ENCODE measurements at regions not wholly inside any gene's neighbourhood (a gene's known extent, or its start where the extent isn't known, plus 50 kb on each side); places are given as distances from the start of the nearest gene placed in this dataset.

DNA sequence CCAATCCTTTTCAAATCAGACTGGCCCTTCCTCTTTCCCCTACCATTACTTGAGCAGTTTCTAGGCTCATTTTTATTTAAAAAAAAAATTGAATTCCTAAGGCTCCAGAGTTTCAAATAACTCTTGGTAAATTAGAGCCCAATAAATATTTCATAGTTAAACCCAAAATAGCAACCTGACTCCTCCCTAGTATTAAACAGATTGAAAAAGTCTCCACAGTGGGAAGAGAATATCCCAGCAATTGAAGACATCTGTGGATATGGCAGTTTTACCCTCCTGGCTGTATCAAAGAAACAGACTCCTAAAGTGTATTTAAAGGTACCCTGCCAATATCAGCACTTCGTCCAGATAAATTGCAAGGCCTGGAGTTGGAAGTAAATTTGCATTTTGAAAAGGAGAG is 52.7 kb upstream of the GDNF start:
- TF ChIP-seq CTCF (IDR thresholded peaks at IDR 0.05; ENCODE audit: control insufficient read depth, insufficient read depth, low read depth, low read length, missing control alignments): no peak
- peak; percentile 21 for DNase-seq (ENCODE audit: low read depth)
- H3K4me3 ChIP-seq (ENCODE audit: control insufficient read depth, low read depth, low read length): no peak overlapping the region

DNA sequence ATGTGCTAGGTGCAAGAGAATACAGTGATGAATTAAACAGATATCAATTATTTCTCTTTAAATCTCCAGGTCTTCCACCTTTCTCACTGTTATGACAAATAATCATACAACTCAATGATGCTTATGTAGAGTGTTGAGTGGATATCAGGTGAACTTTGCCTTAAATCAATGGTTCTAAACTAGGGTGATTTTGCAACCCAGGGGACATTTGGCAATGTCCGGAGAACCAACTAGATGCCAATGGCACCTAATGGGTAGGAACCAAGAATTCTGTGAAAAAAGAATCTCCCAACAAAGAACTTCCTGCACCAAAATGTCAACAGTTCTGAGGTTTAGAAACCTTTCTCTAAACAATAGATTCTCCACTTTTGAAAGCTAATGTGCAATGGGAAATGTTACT is 52.0 kb upstream of the GDNF start:
- H3K4me3 ChIP-seq (ENCODE audit: control insufficient read depth, low read depth, low read length): no peak overlapping the region
- no peak for TF ChIP-seq CTCF (IDR thresholded peaks at IDR 0.05; ENCODE audit: control insufficient read depth, insufficient read depth, low read depth, low read length, missing control alignments)
- no peak for DNase-seq (ENCODE audit: low read depth)

DNA sequence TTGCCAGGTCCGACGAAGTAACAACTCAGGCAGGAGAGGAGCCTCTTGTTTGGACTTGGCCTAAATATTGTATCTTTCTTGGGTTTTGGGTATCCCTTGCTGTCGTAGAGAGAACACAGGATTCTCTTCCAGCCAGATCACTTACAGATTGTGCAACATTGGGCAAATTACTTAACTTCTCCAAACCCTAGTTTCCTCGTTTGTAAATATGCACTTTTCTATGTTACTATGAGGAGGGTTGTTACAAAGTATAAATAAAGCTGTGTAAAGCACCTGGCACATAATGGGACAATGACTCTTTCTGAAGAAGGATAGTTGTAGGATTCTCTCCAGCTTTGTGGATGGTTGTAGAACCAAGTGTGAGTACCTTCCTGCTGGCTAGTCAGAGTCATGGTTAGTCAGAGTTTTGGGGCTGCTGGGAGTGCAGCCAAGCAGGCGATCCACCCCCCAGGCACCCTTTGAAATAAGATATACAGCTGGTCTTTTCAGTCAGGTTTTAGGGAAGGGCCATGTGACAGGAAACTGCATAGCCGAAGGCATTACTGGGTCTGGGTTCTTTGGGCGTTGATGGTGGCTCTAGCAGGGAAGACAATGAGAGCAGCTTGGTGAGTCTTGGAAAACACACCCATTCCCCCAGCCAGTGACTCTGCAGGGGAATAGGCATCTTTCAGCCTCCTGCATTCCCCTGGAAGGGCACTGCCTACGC is 49.9 kb upstream of the GDNF start:
- peak; percentile 74 for DNase-seq (ENCODE audit: low read depth)
- TF ChIP-seq CTCF (IDR thresholded peaks at IDR 0.05; ENCODE audit: control insufficient read depth, insufficient read depth, low read depth, low read length, missing control alignments): no peak
- no peak overlapping the region for H3K4me3 ChIP-seq (ENCODE audit: control insufficient read depth, low read depth, low read length)
